H1 (cell line): ENCODE measurements at regions not wholly inside any gene's neighbourhood (a gene's known extent, or its start where the extent isn't known, plus 50 kb on each side); places are given as distances from the start of the nearest gene placed in this dataset.

Experiments
- CTCF ChIA-PET: fragments of 300-600 bp; sonication (Branson Sonifier 250); formaldehyde crosslinking; loops from one replicate; lab custom pipeline; 2021; ENCODE audit not compliant: partially characterized antibody; lab: Charles Lee
- POLR2A ChIA-PET: fragments of 300-600 bp; sonication (Branson Sonifier 250); formaldehyde crosslinking; loops from one replicate; lab custom pipeline; 2021; ENCODE audit warnings: inconsistent platforms; ENCODE audit not compliant: partially characterized antibody; lab: Charles Lee
- DNase-seq, 2 experiments: peaks; one replicate each; pipeline versions ENCODE4 v3.0.0 to v3.0.0-alpha.2; 2010 to 2022; ENCODE audit warnings: low spot score in 2 of 2, low read depth in 1 of 2, mixed read lengths in 1 of 2
- FAIRE-seq: peaks from 2 replicates; lab custom pipeline; 2011; peaks lifted over from hg19 to GRCh38; lab: Jason Lieb, UNC
- H2AFZ ChIP-seq: 2 replicates; pipeline ENCODE4 v1.8.1; 2012; ENCODE audit warnings: low read length, inconsistent platforms
- H2AK5ac ChIP-seq: 2 replicates; pipeline ENCODE4 v1.6.1; 2013; ENCODE audit warnings: low read depth, low read length
- H2BK120ac ChIP-seq: replicated peaks from 2 replicates; pipeline ENCODE3; 2013; ENCODE audit warnings: low read depth, low read length, inconsistent platforms
- H2BK12ac ChIP-seq: 2 replicates; pipeline ENCODE4 v1.6.1; 2013; ENCODE audit warnings: low read depth, low read length
- H2BK15ac ChIP-seq: 2 replicates; pipeline ENCODE4 v1.6.1; 2013; ENCODE audit warnings: low read length
- H2BK20ac ChIP-seq: 2 replicates; pipeline ENCODE4 v1.6.1; 2013; ENCODE audit warnings: low read length
- H2BK5ac ChIP-seq: 2 replicates; pipeline ENCODE4 v1.6.1; 2013; ENCODE audit warnings: low read depth, low read length
- H3K14ac ChIP-seq: 2 replicates; pipeline ENCODE4 v1.6.1; 2013; ENCODE audit warnings: inconsistent platforms; ENCODE audit not compliant: insufficient read length
- H3K18ac ChIP-seq: 2 replicates; pipeline ENCODE4 v1.6.1; 2013; ENCODE audit warnings: low read length; ENCODE audit errors: extremely low read depth
- H3K23ac ChIP-seq: 2 replicates; pipeline ENCODE4 v1.6.1; 2013; ENCODE audit warnings: inconsistent platforms; ENCODE audit not compliant: insufficient read length
- H3K23me2 ChIP-seq: 2 replicates; pipeline ENCODE4 v1.6.1; 2013; ENCODE audit warnings: low read depth, low read length
- H3K27ac ChIP-seq: 2 replicates; pipeline ENCODE4 v1.6.1; 2011; ENCODE audit warnings: low read depth, low read length, inconsistent platforms
- H3K27me3 ChIP-seq, 4 experiments: replicated peaks in 1 of 4; 1 replicate in 1 of 4; 2 replicates in 3 of 4; pipeline versions ENCODE4 v1.6.1 to v1.8.1; 2011 to 2013; ENCODE audit warnings: low read length in 3 of 4, mild to moderate bottlenecking in 3 of 4, inconsistent platforms in 2 of 4, mixed read lengths in 2 of 4, moderate library complexity in 1 of 4; ENCODE audit not compliant: control insufficient read depth in 3 of 4, insufficient read depth in 3 of 4; ENCODE audit errors: extremely low read depth in 1 of 4
- H3K36me3 ChIP-seq, 4 experiments: 2 replicates each; pipeline versions ENCODE4 v1.6.1 to v1.8.1; 2011 to 2013; ENCODE audit warnings: mild to moderate bottlenecking in 4 of 4, low read length in 3 of 4, moderate library complexity in 2 of 4, control low read depth in 1 of 4, inconsistent platforms in 1 of 4; ENCODE audit not compliant: insufficient read depth in 4 of 4, control insufficient read depth in 2 of 4
- H3K4ac ChIP-seq: replicated peaks from 2 replicates; pipeline ENCODE3; 2013; ENCODE audit warnings: low read length, low read depth, mixed read lengths, inconsistent platforms; ENCODE audit not compliant: insufficient read length
- H3K4me1 ChIP-seq, 4 experiments: replicated peaks in 1 of 4; 1 replicate in 1 of 4; 2 replicates in 3 of 4; pipeline versions ENCODE4 v1.6.1 to v1.8.1; 2011 to 2013; ENCODE audit warnings: low read length in 3 of 4, inconsistent platforms in 2 of 4, mixed read lengths in 1 of 4; ENCODE audit not compliant: insufficient read depth in 4 of 4, control insufficient read depth in 3 of 4
- H3K4me2 ChIP-seq, 2 experiments: 2 replicates each; pipeline versions ENCODE4 v1.6.1 to v1.8.1; 2011 to 2013; ENCODE audit warnings: low read depth in 2 of 2, low read length in 2 of 2, control low read depth in 1 of 2, inconsistent platforms in 1 of 2, mild to moderate bottlenecking in 1 of 2; ENCODE audit not compliant: insufficient read depth in 1 of 2
- H3K4me3 ChIP-seq, 4 experiments: fragments of 200-600, 300-600 bp in 1 of 4; sonication (generic), shearing (Covaris generic), sonication (Bioruptor Twin) in 1 of 4; 2 replicates each; pipeline versions ENCODE4 v1.5.1 to v1.8.1; 2011 to 2016; ENCODE audit warnings: low read length in 4 of 4, low read depth in 3 of 4, control low read depth in 2 of 4, inconsistent platforms in 2 of 4, mild to moderate bottlenecking in 2 of 4, mixed read lengths in 1 of 4, moderate library complexity in 1 of 4; ENCODE audit not compliant: insufficient read depth in 2 of 4; ENCODE audit errors: extremely low read depth in 1 of 4
- H3K56ac ChIP-seq: replicated peaks from 2 replicates; pipeline ENCODE3; 2013; ENCODE audit warnings: low read depth, mild to moderate bottlenecking, mixed read lengths, low read length, inconsistent platforms; ENCODE audit not compliant: insufficient read length
- H3K79me1 ChIP-seq: 2 replicates; pipeline ENCODE4 v1.6.1; 2013; ENCODE audit warnings: low read depth, low read length, control low read depth
- H3K79me2 ChIP-seq, 2 experiments: 2 replicates each; pipeline versions ENCODE4 v1.6.1 to v1.8.1; 2012 to 2013; ENCODE audit warnings: low read length in 2 of 2, mild to moderate bottlenecking in 2 of 2, inconsistent platforms in 1 of 2; ENCODE audit not compliant: insufficient read depth in 2 of 2, control insufficient read depth in 1 of 2
- H3K9ac ChIP-seq, 4 experiments: replicated peaks in 1 of 4; 1 replicate in 1 of 4; 2 replicates in 3 of 4; pipeline versions ENCODE4 v1.6.1 to v1.8.1; 2011 to 2013; ENCODE audit warnings: low read depth in 3 of 4, low read length in 3 of 4, control low read depth in 2 of 4, mild to moderate bottlenecking in 2 of 4, moderate library complexity in 2 of 4, inconsistent platforms in 1 of 4; ENCODE audit errors: extremely low read depth in 1 of 4
- H3K9me3 ChIP-seq, 2 experiments: 2 replicates each; pipeline versions ENCODE4 v1.6.1 to v1.8.1; 2012 to 2013; ENCODE audit warnings: mild to moderate bottlenecking in 2 of 2, moderate library complexity in 2 of 2, control low read depth in 1 of 2, inconsistent platforms in 1 of 2, low read depth in 1 of 2, low read length in 1 of 2, mixed read lengths in 1 of 2; ENCODE audit not compliant: insufficient read depth in 2 of 2
- H4K20me1 ChIP-seq, 2 experiments: replicated peaks in 1 of 2; 2 replicates each; pipeline versions ENCODE3 to v1.8.1; 2011 to 2013; ENCODE audit warnings: inconsistent platforms in 2 of 2, low read length in 2 of 2, mild to moderate bottlenecking in 1 of 2; ENCODE audit not compliant: insufficient read depth in 2 of 2, control insufficient read depth in 1 of 2
- H4K5ac ChIP-seq: 2 replicates; pipeline ENCODE4 v1.6.1; 2013; ENCODE audit warnings: low read length, low read depth, mixed read lengths, inconsistent platforms; ENCODE audit not compliant: insufficient read length
- H4K8ac ChIP-seq: 2 replicates; pipeline ENCODE4 v1.8.0; 2013; ENCODE audit warnings: mild to moderate bottlenecking, moderate library complexity, low read length, inconsistent platforms; ENCODE audit not compliant: insufficient read depth; ENCODE audit errors: extremely low read depth
- H4K91ac ChIP-seq: replicated peaks from 2 replicates; pipeline ENCODE3; 2013; ENCODE audit warnings: low read length, mixed read lengths, inconsistent platforms; ENCODE audit not compliant: insufficient read length
- CBX5 ChIP-seq: fragments of 300-800, 300-1000 bp; sonication (generic); IDR thresholded peaks from 2 replicates; pipeline ENCODE4 v1.7.1; 2016; ENCODE audit warnings: antibody characterized with exemption, low read length, low read depth
- HDAC2 ChIP-seq, 2 experiments: fragments of 300-600 bp in 1 of 2; sonication (generic) in 1 of 2; IDR thresholded peaks; 2 replicates each; pipeline ENCODE4 v1.6.1; 2011 to 2012; ENCODE audit warnings: low read depth in 2 of 2, low read length in 2 of 2, mild to moderate bottlenecking in 2 of 2, moderate library complexity in 2 of 2, borderline replicate concordance in 1 of 2, inconsistent platforms in 1 of 2
- KDM4A ChIP-seq: IDR thresholded peaks from one replicate; pipeline ENCODE4 v1.7.1; 2012; ENCODE audit warnings: low read depth, mild to moderate bottlenecking, moderate library complexity, low read length, inconsistent platforms; ENCODE audit not compliant: severe bottlenecking
- MAFK ChIP-seq: IDR thresholded peaks from 2 replicates; pipeline ENCODE4 v1.6.1; 2012; ENCODE audit warnings: low read depth, mild to moderate bottlenecking, improper control_type of control experiment, low read length
- NANOG ChIP-seq: IDR thresholded peaks from 2 replicates; pipeline ENCODE4 v1.6.1; 2011; ENCODE audit warnings: low read length, low read depth, mild to moderate bottlenecking, inconsistent platforms; ENCODE audit not compliant: insufficient read depth, poor library complexity, severe bottlenecking
- NRF1 ChIP-seq: IDR thresholded peaks from 2 replicates; pipeline ENCODE4 v1.6.1; 2011; ENCODE audit warnings: mild to moderate bottlenecking, low read depth, low read length, improper control_type of control experiment
- POLR2A ChIP-seq, 2 experiments: IDR thresholded peaks; 1 replicate in 1 of 2; 2 replicates in 1 of 2; pipeline ENCODE4 v1.6.1; 2011; ENCODE audit warnings: low read depth in 2 of 2, low read length in 2 of 2, mild to moderate bottlenecking in 2 of 2; ENCODE audit errors: control extremely low read depth in 1 of 2
- POU5F1 ChIP-seq: IDR thresholded peaks from 2 replicates; pipeline ENCODE4 v1.6.1; 2011; ENCODE audit warnings: low read depth, mild to moderate bottlenecking, low read length, moderate library complexity
- RAD21 ChIP-seq, 2 experiments: IDR thresholded peaks in 1 of 2; conservative IDR thresholded peaks in 1 of 2; 2 replicates each; pipeline ENCODE4 v1.6.1; 2011; ENCODE audit warnings: low read depth in 2 of 2, low read length in 2 of 2, improper control_type of control experiment in 1 of 2, inconsistent platforms in 1 of 2, mild to moderate bottlenecking in 1 of 2, moderate library complexity in 1 of 2
- RBBP5 ChIP-seq: IDR thresholded peaks from 2 replicates; pipeline ENCODE4 v1.7.1; 2012; ENCODE audit warnings: low read depth, mild to moderate bottlenecking, inconsistent platforms, low read length, moderate library complexity, borderline replicate concordance
- RXRA ChIP-seq: IDR thresholded peaks from 2 replicates; pipeline ENCODE4 v1.6.1; 2011; ENCODE audit warnings: low read depth, mild to moderate bottlenecking, low read length, moderate library complexity; ENCODE audit not compliant: insufficient read depth
- WGBS, 2 experiments: shearing (Covaris generic) in 1 of 2; methylation state at CpG; one replicate each; pipeline versions ENCODE4 v1.1.6 to v1.1.7; 2013 to 2015; ENCODE audit warnings: low lambda C conversion rate in 2 of 2, mixed read lengths in 2 of 2, inconsistent platforms in 1 of 2, low coverage in 1 of 2, missing lambda C conversion rate in 1 of 2; ENCODE audit not compliant: insufficient replicate concordance in 2 of 2, insufficient coverage in 1 of 2, insufficient read length in 1 of 2; ENCODE audit errors: extremely low coverage in 1 of 2, missing lambda C conversion rate in 1 of 2; 5-methylcytosine and 5-hydroxymethylcytosine counted together

DNA sequence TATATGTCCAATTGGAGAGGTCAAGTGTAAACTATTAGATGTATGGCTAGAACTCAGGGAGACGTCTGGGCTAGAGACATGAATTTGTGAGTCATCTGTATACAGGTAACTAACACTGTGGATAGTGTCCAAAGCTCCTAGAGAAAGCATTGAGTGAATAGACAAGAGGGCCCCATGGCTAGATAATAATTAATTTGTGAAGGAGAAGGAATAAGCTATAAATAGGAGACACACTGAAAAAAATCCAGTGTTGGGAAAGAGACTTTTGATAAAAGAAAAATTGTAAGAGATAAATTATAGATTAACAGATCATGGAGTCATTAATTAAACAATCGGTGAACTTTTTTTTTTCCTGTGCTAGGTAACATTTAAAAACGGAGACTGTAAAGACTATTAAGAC lies 326.6 kb upstream of the PRICKLE1 start:
- Histone ChIP-seq H3K9me3 (no peaks in the 10 kb centered on the region), H3K56ac (no peak overlapping the region), H4K5ac (no peak overlapping the region), H2AFZ (no peak overlapping the region), H3K9ac (no peak overlapping the region), H3K14ac (no peak overlapping the region), H2BK120ac (no peak overlapping the region), H4K91ac (no peak overlapping the region), H3K18ac (no peak overlapping the region), H3K4me3 (no peak overlapping the region), H2BK12ac (no peak overlapping the region), H2BK15ac (no peak overlapping the region), H3K23ac (no peak overlapping the region), H2AK5ac (no peak overlapping the region), H3K23me2 (no peaks in the 10 kb centered on the region), H4K20me1 (no peaks in the 10 kb centered on the region), H4K8ac (no peak overlapping the region), H3K27me3 (no peaks in the 10 kb centered on the region), H3K36me3 (no peaks in the 10 kb centered on the region), H3K4ac (no peak overlapping the region), H3K27ac (no peak overlapping the region), H2BK5ac (no peak overlapping the region), H3K79me1 (no peaks in the 10 kb centered on the region), H3K4me1 (no peaks in the 10 kb centered on the region), H2BK20ac (no peak overlapping the region), H3K4me2 (no peak overlapping the region), H3K79me2 (no peaks in the 10 kb centered on the region)
- no peak for TF ChIP-seq RBBP5
- TF ChIP-seq RAD21 (IDR thresholded peaks at IDR 0.05 in 1 of 2, conservative IDR thresholded peaks at IDR 0.05 in 1 of 2; ENCODE audit: low read depth in 2 of 2, low read length in 2 of 2): no peak
- TF ChIP-seq RXRA: no peak
- TF ChIP-seq HDAC2 (IDR thresholded peaks at IDR 0.05; ENCODE audit: borderline replicate concordance in 1 of 2, low read depth in 2 of 2, low read length in 2 of 2): no peak
- no peak for TF ChIP-seq MAFK
- no peak for TF ChIP-seq NRF1
- no peak for TF ChIP-seq NANOG
- no peak for TF ChIP-seq KDM4A
- no peak for TF ChIP-seq CBX5
- no peak for TF ChIP-seq POU5F1
- TF ChIP-seq POLR2A (IDR thresholded peaks at IDR 0.05; ENCODE audit: control extremely low read depth in 1 of 2, low read depth in 2 of 2, low read length in 2 of 2): no peak
- 96% methylated on average over 3 of the region's 3 CpGs; no CpG with 5 or more reads in 1 of the 2 experiments for WGBS, 2 experiments
- POLR2A ChIA-PET: no interaction called here
- DNase-seq (no peak), FAIRE-seq (no peak)
- CTCF ChIA-PET: interaction anchor here (1.6 kb wide), 1 partner anchor 14 kb away, joined by 3 read pairs; no protein-coding TSS in a partner anchor
